Hematopoietic multipotent progenitor cell treated with erythropoietin and hydrocortisone succinate and interleukin-3 and kit ligand, for 6 days (in vitro differentiated cells): ENCODE measurements at regions not wholly inside any gene's neighbourhood (a gene's known extent, or its start where the extent isn't known, plus 50 kb on each side); places are given as distances from the start of the nearest gene placed in this dataset.

Experiments
- DNase-seq: peaks from one replicate; pipeline ENCODE4 v3.0.0-alpha.2; 2015

DNA sequence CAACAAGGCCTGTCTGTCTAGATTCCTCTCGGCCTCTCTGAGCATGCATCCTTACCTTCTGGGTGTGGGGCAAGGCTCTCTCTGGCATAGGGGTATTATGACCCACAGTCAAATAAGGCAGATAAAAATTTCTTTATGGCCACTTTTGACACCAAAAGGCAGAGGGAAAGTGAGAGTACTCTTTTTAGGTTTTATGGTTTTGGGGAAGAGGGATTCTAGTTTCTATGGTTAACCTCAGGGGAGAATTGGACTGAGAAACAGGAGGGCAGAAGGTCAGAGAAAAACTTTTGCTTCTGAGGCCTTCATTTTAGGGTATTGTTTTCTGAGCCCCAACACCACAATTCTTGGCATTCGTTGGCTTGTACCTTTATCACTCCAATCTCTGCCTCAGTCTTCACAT is 70.0 kb upstream of the CCDC54 start:
- no peak for DNase-seq

DNA sequence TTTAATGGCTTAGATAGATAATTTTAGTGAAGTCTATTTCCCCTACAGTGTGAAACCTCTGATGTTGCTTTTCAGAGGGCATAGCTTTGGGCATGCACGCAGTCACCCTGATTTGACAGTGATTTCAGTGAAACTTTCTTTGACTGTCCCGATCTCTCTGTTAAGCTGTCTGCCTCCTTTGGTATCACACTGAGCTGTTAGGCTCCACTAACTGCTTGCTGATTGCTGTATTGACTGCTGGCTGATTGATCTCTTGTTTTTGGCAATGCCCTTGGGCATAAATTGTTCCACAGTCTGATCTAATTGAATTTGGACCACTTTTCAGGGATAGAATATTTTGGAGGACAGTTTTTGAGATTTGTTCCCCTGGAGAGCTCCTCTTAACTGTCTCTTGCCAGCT is 68.5 kb upstream of the CCDC54 start:
- DNase-seq: no peak

DNA sequence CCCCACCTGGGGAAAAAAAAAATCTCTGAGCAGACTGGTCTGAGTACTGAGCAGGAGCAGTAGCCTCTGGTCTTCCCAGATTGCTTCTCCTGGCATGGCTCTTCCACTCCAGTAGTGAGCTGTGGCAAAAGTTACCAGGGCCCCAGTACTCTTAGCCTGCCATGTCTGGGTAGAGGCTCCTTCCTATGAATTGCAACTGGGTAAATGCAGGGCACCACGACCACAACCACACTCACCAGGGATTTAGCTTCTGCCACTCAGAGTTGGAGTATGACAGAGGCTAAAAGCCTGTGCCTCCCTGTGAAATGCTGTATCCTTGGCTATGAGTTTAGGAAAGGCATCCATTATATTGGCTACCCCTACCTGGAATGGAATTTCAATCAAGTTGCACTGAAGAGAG is 67.9 kb upstream of the CCDC54 start:
- DNase-seq: no peak

DNA sequence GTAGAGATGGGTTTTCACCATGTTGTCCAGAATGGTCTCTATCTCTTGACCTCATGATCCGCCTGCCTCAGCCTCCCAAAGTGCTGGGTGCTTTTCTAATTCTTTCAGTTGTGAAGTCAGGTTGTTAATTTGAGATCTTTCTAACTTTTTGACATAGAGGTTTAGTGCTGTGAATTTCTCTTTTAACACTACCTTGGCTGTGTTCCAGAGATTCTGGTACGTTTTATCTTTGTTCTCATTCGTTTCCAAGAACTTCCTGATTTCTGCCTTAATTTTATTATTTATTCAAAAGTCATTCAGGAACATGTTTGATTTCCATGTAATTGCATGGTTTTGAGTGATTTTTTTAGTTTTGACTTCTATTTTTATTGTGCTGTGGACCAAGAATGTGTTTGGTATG is 63.5 kb upstream of the CCDC54 start:
- DNase-seq: peak; percentile 49

DNA sequence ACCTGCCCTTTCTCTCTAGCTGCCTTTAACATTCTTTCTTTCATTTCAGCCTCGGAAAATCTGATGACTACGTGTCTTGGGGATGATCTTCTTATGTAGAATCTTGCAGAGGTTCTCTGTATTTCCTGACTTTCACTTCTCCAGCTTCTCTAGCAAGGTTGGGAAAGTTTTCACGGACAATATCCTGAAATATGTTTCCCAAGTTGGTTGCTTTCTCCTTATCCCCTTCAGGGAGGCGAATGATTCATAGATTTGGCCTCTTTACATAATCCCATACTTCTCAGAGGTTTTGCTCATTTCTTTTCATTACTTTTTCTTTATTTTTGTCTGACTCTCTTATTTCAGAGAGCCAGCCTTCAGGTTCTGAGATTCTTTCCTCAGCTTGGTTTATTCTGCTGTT is 62.1 kb upstream of the CCDC54 start:
- DNase-seq: no peak

DNA sequence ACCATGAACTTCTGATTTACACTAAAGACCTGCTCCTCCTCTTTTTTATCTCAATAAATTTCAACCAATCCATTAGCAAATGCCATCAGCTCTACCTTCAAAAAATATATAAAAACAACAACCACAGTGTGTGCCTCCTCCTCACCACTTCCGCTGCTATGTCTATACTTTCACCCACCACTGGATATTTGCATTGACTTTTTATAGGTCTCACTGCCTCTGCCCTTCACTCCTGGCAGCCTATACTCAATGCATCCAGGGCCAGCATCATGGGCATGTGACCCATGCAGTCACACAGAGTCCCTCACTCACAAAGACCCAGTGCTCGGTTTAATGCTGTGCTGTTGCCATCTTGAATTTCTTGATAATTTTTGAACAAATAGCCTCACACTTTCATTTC is 53.5 kb upstream of the CCDC54 start:
- DNase-seq: no peak

DNA sequence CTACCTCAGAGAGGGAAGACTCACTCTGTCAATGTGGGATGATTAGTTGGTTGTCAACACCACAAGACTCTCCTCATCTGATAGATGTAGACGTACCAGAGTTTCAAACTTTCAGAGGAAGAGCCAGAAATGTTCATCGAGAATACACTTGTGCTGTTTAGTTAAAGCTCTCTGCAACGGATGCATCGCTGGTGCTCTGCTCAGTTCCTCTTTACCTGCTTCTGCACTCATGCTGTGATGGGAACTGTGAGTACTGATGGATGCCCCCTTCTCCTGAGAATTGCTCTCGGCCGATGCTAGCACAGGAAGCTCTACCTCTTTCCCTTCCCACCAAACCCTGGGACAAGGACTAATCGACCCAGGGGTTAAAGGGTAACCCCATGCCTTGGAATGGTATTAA is 51.8 kb upstream of the CCDC54 start:
- no peak for DNase-seq
